HTR-8/SVneo (cell line): ENCODE measurements at regions not wholly inside any gene's neighbourhood (a gene's known extent, or its start where the extent isn't known, plus 50 kb on each side); places are given as distances from the start of the nearest gene placed in this dataset.

Experiments
- DNase-seq: peaks from one replicate; pipeline ENCODE4 v3.0.0; 2011; ENCODE audit warnings: low spot score, mixed read lengths; ENCODE audit not compliant: insufficient read length
- FAIRE-seq: peaks from 2 replicates; lab custom pipeline; 2011; peaks lifted over from hg19 to GRCh38; lab: Jason Lieb, UNC

- FAIRE-seq (no peak), DNase-seq (no peak)
Observed at GRCh38 chr6:117215353-117216090, 49.8 kb upstream of the VGLL2 start.
